Liver (tissue), 8 donors: ENCODE measurements at regions not wholly inside any gene's neighbourhood (a gene's known extent, or its start where the extent isn't known, plus 50 kb on each side); places are given as distances from the start of the nearest gene placed in this dataset.

ENCODE experiments used
- DNase-seq: peaks from one replicate; pipeline ENCODE4 v3.0.0-alpha.2; 2017; ENCODE audit warnings: low spot score
- H3K27ac ChIP-seq, 2 donors: one replicate each; pipeline ENCODE4 v1.7.0; 2013; ENCODE audit warnings: inconsistent platforms in 2 of 2, low read length in 2 of 2, control low read depth in 1 of 2, low read depth in 1 of 2, mild to moderate bottlenecking in 1 of 2
- H3K27me3 ChIP-seq, 4 donors: one replicate each; pipeline versions ENCODE4 v1.6.1 to v1.7.0; 2013; ENCODE audit warnings: low read length in 3 of 4, inconsistent platforms in 1 of 4, mild to moderate bottlenecking in 1 of 4, moderate library complexity in 1 of 4; ENCODE audit not compliant: control insufficient read depth in 4 of 4, insufficient read depth in 4 of 4
- H3K36me3 ChIP-seq, 4 donors: one replicate each; pipeline versions ENCODE4 v1.6.1 to v1.7.0; 2013; ENCODE audit warnings: low read length in 3 of 4, mild to moderate bottlenecking in 3 of 4, low read depth in 1 of 4, moderate library complexity in 1 of 4; ENCODE audit not compliant: control insufficient read depth in 4 of 4, insufficient read depth in 3 of 4
- H3K4me1 ChIP-seq, 4 donors: one replicate each; pipeline versions ENCODE4 v1.6.1 to v1.7.0; 2013; ENCODE audit warnings: low read length in 3 of 4, mild to moderate bottlenecking in 3 of 4, moderate library complexity in 1 of 4; ENCODE audit not compliant: control insufficient read depth in 4 of 4, insufficient read depth in 4 of 4
- H3K4me3 ChIP-seq, 3 donors: one replicate each; pipeline versions ENCODE4 v1.6.1 to v1.7.0; 2013; ENCODE audit warnings: low read length in 3 of 3, control low read depth in 1 of 3, low read depth in 1 of 3, mild to moderate bottlenecking in 1 of 3
- H3K9ac ChIP-seq, 2 donors: one replicate each; pipeline ENCODE4 v1.7.0; 2013; ENCODE audit warnings: low read length in 2 of 2, mild to moderate bottlenecking in 2 of 2, moderate library complexity in 2 of 2, control low read depth in 1 of 2, low read depth in 1 of 2
- H3K9me3 ChIP-seq, 4 donors: one replicate each; pipeline versions ENCODE4 v1.6.1 to v1.7.0; 2013; ENCODE audit warnings: low read length in 3 of 4; ENCODE audit not compliant: control insufficient read depth in 4 of 4
- ATF3 ChIP-seq: IDR thresholded peaks from 2 replicates; pipeline ENCODE4 v1.6.1; 2016; ENCODE audit warnings: antibody characterized with exemption
- CTCF ChIP-seq: fragments of 150-350 bp; IDR thresholded peaks from 2 replicates; pipeline ENCODE4 v1.5.1; 2017; ENCODE audit warnings: improper control_type of control experiment, low read depth, low read length; ENCODE audit not compliant: missing input control
- FOXA1 ChIP-seq: IDR thresholded peaks from 2 replicates; pipeline ENCODE4 v1.6.1; 2016; ENCODE audit warnings: antibody characterized with exemption
- FOXA2 ChIP-seq: IDR thresholded peaks from 2 replicates; pipeline ENCODE4 v1.6.1; 2016; ENCODE audit warnings: antibody characterized with exemption
- GABPA ChIP-seq, 2 donors: IDR thresholded peaks in 1 of 2; conservative IDR thresholded peaks in 1 of 2; 2 replicates each; pipeline ENCODE4 v1.6.1; 2016; ENCODE audit warnings: antibody characterized with exemption in 2 of 2, mild to moderate bottlenecking in 1 of 2, moderate library complexity in 1 of 2
- HNF4A ChIP-seq, 2 donors: conservative IDR thresholded peaks; 2 replicates each; pipeline ENCODE4 v1.6.1; 2016; ENCODE audit warnings: antibody characterized with exemption in 2 of 2, mild to moderate bottlenecking in 2 of 2
- HNF4G ChIP-seq: IDR thresholded peaks from 2 replicates; pipeline ENCODE4 v1.6.1; 2016; ENCODE audit warnings: antibody characterized with exemption
- JUND ChIP-seq, 2 donors: IDR thresholded peaks; 2 replicates each; pipeline ENCODE4 v1.6.1; 2016; ENCODE audit warnings: antibody characterized with exemption in 2 of 2
- MAX ChIP-seq: IDR thresholded peaks from 2 replicates; pipeline ENCODE4 v1.6.1; 2016; ENCODE audit warnings: antibody characterized with exemption
- NR2F2 ChIP-seq: IDR thresholded peaks from 2 replicates; pipeline ENCODE4 v1.6.1; 2016; ENCODE audit warnings: antibody characterized with exemption
- RAD21 ChIP-seq, 2 donors: IDR thresholded peaks; 2 replicates each; pipeline ENCODE4 v1.6.1; 2016; ENCODE audit warnings: antibody characterized with exemption in 2 of 2, mild to moderate bottlenecking in 2 of 2
- REST ChIP-seq: IDR thresholded peaks from 2 replicates; pipeline ENCODE4 v1.6.1; 2016; ENCODE audit warnings: antibody characterized with exemption, mild to moderate bottlenecking
- RXRA ChIP-seq, 2 donors: IDR thresholded peaks; 2 replicates each; pipeline ENCODE4 v1.6.1; 2017 to 2018; ENCODE audit warnings: antibody characterized with exemption in 2 of 2, mild to moderate bottlenecking in 1 of 2
- SP1 ChIP-seq: IDR thresholded peaks from 2 replicates; pipeline ENCODE4 v1.6.1; 2018; ENCODE audit warnings: antibody characterized with exemption, mild to moderate bottlenecking
- TAF1 ChIP-seq: conservative IDR thresholded peaks from 2 replicates; pipeline ENCODE4 v1.6.1; 2016; ENCODE audit warnings: antibody characterized with exemption, mild to moderate bottlenecking
- YY1 ChIP-seq: IDR thresholded peaks from 2 replicates; pipeline ENCODE4 v1.6.1; 2016; ENCODE audit warnings: antibody characterized with exemption, mild to moderate bottlenecking
- ZBTB33 ChIP-seq: IDR thresholded peaks from 2 replicates; pipeline ENCODE4 v1.6.1; 2016; ENCODE audit warnings: antibody characterized with exemption
- WGBS: extraction: QIAGEN DNeasy Blood & Tissue Kit; methylation state at CpG from one replicate; pipeline ENCODE4 v1.1.7; 2013; 5-methylcytosine and 5-hydroxymethylcytosine counted together
- donor health status: healthy.
- donor health status: healthy.
- donor health status: healthy.
- donor health status: healthy.
- donor health status: healthy.

DNA sequence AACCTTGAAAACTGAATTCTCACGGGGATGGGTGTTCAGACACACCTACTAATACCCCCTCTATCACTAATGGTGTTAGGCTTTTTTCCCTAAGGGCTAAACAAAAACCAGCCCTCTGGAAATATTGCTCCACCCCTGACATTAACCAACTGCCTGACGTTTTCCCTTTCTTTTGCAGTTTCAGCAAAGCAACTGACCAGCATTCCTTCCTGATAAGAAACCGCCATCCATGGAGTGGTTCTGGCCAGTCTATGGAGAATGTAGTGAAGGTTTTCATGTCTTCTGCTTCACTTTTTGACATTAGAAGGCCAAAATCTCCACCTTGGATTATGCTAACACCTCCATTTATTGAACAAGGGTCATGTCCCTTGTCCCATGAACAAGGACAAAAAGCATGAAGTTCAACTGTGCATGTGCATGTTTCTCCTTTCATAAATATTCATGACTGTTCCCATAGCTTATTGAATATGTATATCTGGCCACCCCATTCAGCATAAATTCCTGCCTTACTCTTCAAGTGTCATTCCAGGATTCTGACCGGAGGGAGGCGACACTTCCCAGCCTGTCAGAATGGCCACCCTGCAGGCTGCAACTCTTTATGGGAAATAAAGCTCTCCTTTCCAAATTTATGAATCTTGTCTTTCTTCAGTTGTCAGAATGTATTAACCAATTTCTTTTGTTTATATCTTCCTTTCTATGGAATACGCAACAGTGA, 314.3 kb downstream of the HHIPL2 start:
- 73% methylated on average over 6 of the region's 6 CpGs for WGBS
- no peak overlapping the region for H3K9ac ChIP-seq
- TF ChIP-seq HNF4A (conservative IDR thresholded peaks at IDR 0.05) (no peak), CTCF (no peak), HNF4G (no peak), MAX (no peak), YY1 (no peak), RAD21 (IDR thresholded peaks at IDR 0.05) (no peak), SP1 (no peak), ZBTB33 (no peak), FOXA2 (no peak), ATF3 (no peak), TAF1 (no peak), JUND (IDR thresholded peaks at IDR 0.05) (no peak), GABPA (IDR thresholded peaks at IDR 0.05 in 1 of 2, conservative IDR thresholded peaks at IDR 0.05 in 1 of 2) (no peak), REST (no peak), NR2F2 (no peak), FOXA1 (no peak), RXRA (IDR thresholded peaks at IDR 0.05) (no peak)
- no peak overlapping the region for H3K4me3 ChIP-seq
- no peak overlapping the region for H3K27ac ChIP-seq
- no peaks in the 10 kb centered on the region for H3K4me1 ChIP-seq
- no peaks in the 10 kb centered on the region for H3K27me3 ChIP-seq
- H3K36me3 ChIP-seq, result no peaks in the 10 kb centered on the region
- no peak for DNase-seq
- H3K9me3 ChIP-seq, result no peaks in the 10 kb centered on the region
